ENCODE measurements at regions not wholly inside any gene's neighbourhood (a gene's known extent, or its start where the extent isn't known, plus 50 kb on each side); places are given as distances from the start of the nearest gene placed in this dataset.

DNA sequence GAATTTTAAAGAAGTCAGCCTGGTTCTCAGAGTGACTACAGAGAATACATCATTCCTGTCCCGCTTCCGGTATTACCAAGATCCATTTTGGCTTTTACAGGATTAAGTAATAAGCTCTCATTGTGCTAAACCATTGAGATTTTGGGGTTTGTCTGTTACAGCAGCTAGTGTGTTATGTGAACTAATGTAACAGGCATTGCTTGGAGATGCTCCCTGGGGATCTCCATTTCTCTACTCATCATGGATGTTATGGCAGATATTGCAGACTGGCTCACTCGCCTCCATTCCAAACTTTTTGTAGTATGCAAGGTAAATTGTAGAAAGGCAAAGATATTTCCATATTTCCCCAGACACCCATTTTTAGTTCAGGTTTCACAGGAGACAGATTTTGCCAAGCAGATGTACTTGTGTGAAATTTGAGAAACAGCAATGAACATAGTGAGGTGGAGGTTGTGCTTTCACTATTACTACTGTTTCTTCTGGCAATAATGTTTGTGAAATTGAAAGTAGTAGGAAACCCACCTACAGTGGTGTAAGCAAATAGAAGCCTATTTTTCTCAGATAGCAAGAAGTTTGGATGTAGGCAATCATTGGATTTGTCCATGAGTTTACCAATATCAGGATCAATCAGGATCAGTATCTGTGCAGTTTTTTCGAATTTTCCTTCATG lies 177.1 kb upstream of the GALNT15 start:
- Histone ChIP-seq H3K4me1 (replicated peaks) (no peaks in the 10 kb centered on the region), H3K4me3 (no peak overlapping the region), H3K27ac (no peak overlapping the region), H3K27me3 (replicated peaks; ENCODE audit: insufficient read depth) (no peaks in the 10 kb centered on the region), H3K36me3 (no peaks in the 10 kb centered on the region), H3K9me3 (no peaks in the 10 kb centered on the region)
- no peak for DNase-seq (ENCODE audit: low spot score)
- intact Hi-C loops (cut with DNase I) = no loop called here
- 65% methylated on average over 4 of the region's 4 CpGs for WGBS
- TF ChIP-seq CTCF (IDR thresholded peaks at IDR 0.05) (no peak), POLR2AphosphoS5 (IDR thresholded peaks at IDR 0.05) (no peak), POLR2A (IDR thresholded peaks at IDR 0.05) (no peak)

- WGBS = 73% methylated on average over 3 of the region's 3 CpGs
Observed at GRCh38 chr3:15998911-15999310, 175.6 kb upstream of the GALNT15 start.

DNA sequence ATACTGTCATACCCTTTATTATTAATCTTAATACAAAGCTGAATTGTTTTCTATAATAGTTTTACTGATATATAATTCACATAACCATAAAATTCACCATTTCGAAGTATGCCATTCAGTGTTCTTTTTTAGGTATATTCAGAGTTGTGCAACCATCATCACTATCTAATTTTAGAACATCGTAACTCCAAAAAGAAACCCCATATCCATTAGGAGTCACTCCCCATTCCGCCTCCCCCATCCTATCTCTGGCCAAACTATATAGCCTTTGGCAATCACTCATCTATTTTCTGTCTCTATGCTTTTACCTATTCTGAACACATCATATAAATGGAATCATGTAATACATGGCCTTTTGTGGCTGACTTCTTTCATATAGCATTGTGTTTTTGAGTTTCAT lies 169.7 kb upstream of the GALNT15 start:
- Histone ChIP-seq H3K4me1 (replicated peaks) (no peaks in the 10 kb centered on the region), H3K36me3 (no peaks in the 10 kb centered on the region), H3K4me3 (no peak overlapping the region), H3K9me3 (no peaks in the 10 kb centered on the region), H3K27ac (no peak overlapping the region), H3K27me3 (replicated peaks; ENCODE audit: insufficient read depth) (no peaks in the 10 kb centered on the region)
- no peak for TF ChIP-seq POLR2AphosphoS5 (IDR thresholded peaks at IDR 0.05)
- no peak for TF ChIP-seq POLR2A (IDR thresholded peaks at IDR 0.05)
- no peak for TF ChIP-seq CTCF (IDR thresholded peaks at IDR 0.05)
- intact Hi-C loops (cut with DNase I) = no loop called here
- 93% methylated on average over 3 of the region's 3 CpGs for WGBS
- DNase-seq (ENCODE audit: low spot score) = no peak

More at GRCh38 chr3:15998911-15999310, 175.6 kb upstream of the GALNT15 start:
- no peak for DNase-seq (ENCODE audit: low spot score)
- TF ChIP-seq POLR2A (IDR thresholded peaks at IDR 0.05) (no peak), CTCF (IDR thresholded peaks at IDR 0.05) (no peak), POLR2AphosphoS5 (IDR thresholded peaks at IDR 0.05) (no peak)
- Histone ChIP-seq H3K4me3 (no peak overlapping the region), H3K27me3 (replicated peaks; ENCODE audit: insufficient read depth) (no peaks in the 10 kb centered on the region), H3K9me3 (no peaks in the 10 kb centered on the region), H3K27ac (no peak overlapping the region), H3K4me1 (replicated peaks) (no peaks in the 10 kb centered on the region), H3K36me3 (no peaks in the 10 kb centered on the region)
- intact Hi-C loops (cut with DNase I) = no loop called here

- Histone ChIP-seq H3K27me3 (replicated peaks; ENCODE audit: insufficient read depth) (no peaks in the 10 kb centered on the region), H3K36me3 (no peaks in the 10 kb centered on the region), H3K4me3 (no peak overlapping the region), H3K27ac (no peak overlapping the region), H3K4me1 (replicated peaks) (no peaks in the 10 kb centered on the region), H3K9me3 (no peaks in the 10 kb centered on the region)
- WGBS = 85% methylated on average over 4 of the region's 4 CpGs
- DNase-seq (ENCODE audit: low spot score) = no peak
- intact Hi-C loops (cut with DNase I) = no loop called here
- no peak for TF ChIP-seq POLR2A (IDR thresholded peaks at IDR 0.05)
- no peak for TF ChIP-seq POLR2AphosphoS5 (IDR thresholded peaks at IDR 0.05)
Observed at GRCh38 chr3:16011376-16011775, 163.1 kb upstream of the GALNT15 start.

- no peaks in the 10 kb centered on the region for H3K4me1 ChIP-seq (replicated peaks)
- TF ChIP-seq POLR2A (IDR thresholded peaks at IDR 0.05) (no peak), POLR2AphosphoS5 (IDR thresholded peaks at IDR 0.05) (no peak), CTCF (IDR thresholded peaks at IDR 0.05) (no peak)
- no peaks in the 10 kb centered on the region for H3K9me3 ChIP-seq
- intact Hi-C loops (cut with DNase I) = no loop called here
- H3K4me3 ChIP-seq = no peak overlapping the region
- no peak for DNase-seq (ENCODE audit: low spot score)
- H3K36me3 ChIP-seq = no peaks in the 10 kb centered on the region
- no peaks in the 10 kb centered on the region for H3K27me3 ChIP-seq (replicated peaks; ENCODE audit: insufficient read depth)
- no peak overlapping the region for H3K27ac ChIP-seq
Observed at GRCh38 chr3:16012086-16012485, 162.4 kb upstream of the GALNT15 start.

Measured in prostate gland (tissue), 2 donors.